Osteoblast (primary cell): ENCODE measurements at regions not wholly inside any gene's neighbourhood (a gene's known extent, or its start where the extent isn't known, plus 50 kb on each side); places are given as distances from the start of the nearest gene placed in this dataset.

Experiments
- DNase-seq: peaks from one replicate; pipeline ENCODE4 v3.0.0; 2011; ENCODE audit warnings: low spot score, mixed read lengths; ENCODE audit not compliant: insufficient read length; ENCODE audit errors: missing footprints
- H2AFZ ChIP-seq: 2 replicates; pipeline ENCODE4 v1.6.0; 2011; ENCODE audit warnings: mild to moderate bottlenecking, low read length
- H3K27ac ChIP-seq: 2 replicates; pipeline ENCODE4 v1.5.1; 2011; ENCODE audit warnings: mild to moderate bottlenecking, low read depth, low read length, moderate library complexity
- H3K27me3 ChIP-seq: 2 replicates; pipeline ENCODE4 v1.6.0; 2012; ENCODE audit warnings: mild to moderate bottlenecking, control low read depth, inconsistent platforms, low read length, moderate library complexity; ENCODE audit not compliant: insufficient read depth
- H3K36me3 ChIP-seq: 2 replicates; pipeline ENCODE4 v1.5.1; 2011; ENCODE audit warnings: mild to moderate bottlenecking, low read length, control low read depth, moderate library complexity; ENCODE audit not compliant: insufficient read depth
- H3K4me1 ChIP-seq: 2 replicates; pipeline ENCODE4 v1.5.1; 2011; ENCODE audit warnings: mild to moderate bottlenecking, low read length, control low read depth, moderate library complexity; ENCODE audit not compliant: insufficient read depth
- H3K4me2 ChIP-seq: 2 replicates; pipeline ENCODE4 v1.6.0; 2011; ENCODE audit warnings: mild to moderate bottlenecking, low read length; ENCODE audit not compliant: insufficient read depth
- H3K4me3 ChIP-seq: fragments of 200-600 bp; sonication (generic); 3 replicates; pipeline ENCODE4 v1.5.1; 2012; ENCODE audit warnings: mild to moderate bottlenecking, low read length, inconsistent platforms; ENCODE audit not compliant: insufficient read depth
- H3K79me2 ChIP-seq: 2 replicates; pipeline ENCODE4 v1.6.0; 2012; ENCODE audit warnings: mild to moderate bottlenecking, low read length, control low read depth, inconsistent platforms; ENCODE audit not compliant: insufficient read depth
- H3K9me3 ChIP-seq: 2 replicates; pipeline ENCODE4 v1.5.1; 2011; ENCODE audit warnings: low read depth, low read length, control low read depth
- H4K20me1 ChIP-seq: 2 replicates; pipeline ENCODE4 v1.6.0; 2012; ENCODE audit warnings: mild to moderate bottlenecking, low read length, control low read depth; ENCODE audit not compliant: insufficient read depth
- TF ChIP-seq, protein P1 (sequence below): IDR thresholded peaks from 2 replicates; pipeline ENCODE4 v1.5.1; 2011; ENCODE audit warnings: mild to moderate bottlenecking, low read depth, low read length, moderate library complexity; ENCODE audit errors: extremely low read depth

DNA sequence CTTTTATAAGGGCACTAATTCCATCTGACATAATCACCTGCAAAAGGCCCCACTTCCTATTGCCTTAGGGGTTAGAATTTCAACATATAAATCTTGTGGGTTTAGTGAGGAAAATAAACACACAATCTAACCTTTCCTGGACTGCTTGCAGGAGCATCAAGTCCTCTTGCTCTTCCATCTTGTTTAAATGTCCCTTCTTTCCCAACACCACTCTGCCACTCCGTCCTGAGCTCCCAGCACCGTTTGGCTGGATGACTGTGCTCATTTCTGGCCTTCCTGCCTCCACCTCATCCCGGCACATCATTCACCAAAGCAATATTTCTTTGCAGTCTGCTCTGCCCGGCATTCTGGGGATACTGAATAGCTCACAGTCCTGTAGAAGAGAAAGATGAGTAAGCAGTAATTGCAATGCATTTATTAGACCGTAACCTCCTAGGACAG lies 247.8 kb downstream of the BCL2 start:
- Histone ChIP-seq H3K27me3 (no peaks in the 10 kb centered on the region), H3K27ac (no peak overlapping the region), H3K9me3 (no peaks in the 10 kb centered on the region), H3K4me2 (no peak overlapping the region), H3K79me2 (no peaks in the 10 kb centered on the region), H3K4me3 (no peak overlapping the region), H3K4me1 (peaks cover 7% of the 10 kb centered on the region), H3K36me3 (no peaks in the 10 kb centered on the region), H2AFZ (no peak overlapping the region), H4K20me1 (no peaks in the 10 kb centered on the region)
- DNase-seq: no peak
- TF ChIP-seq, protein P1, sequence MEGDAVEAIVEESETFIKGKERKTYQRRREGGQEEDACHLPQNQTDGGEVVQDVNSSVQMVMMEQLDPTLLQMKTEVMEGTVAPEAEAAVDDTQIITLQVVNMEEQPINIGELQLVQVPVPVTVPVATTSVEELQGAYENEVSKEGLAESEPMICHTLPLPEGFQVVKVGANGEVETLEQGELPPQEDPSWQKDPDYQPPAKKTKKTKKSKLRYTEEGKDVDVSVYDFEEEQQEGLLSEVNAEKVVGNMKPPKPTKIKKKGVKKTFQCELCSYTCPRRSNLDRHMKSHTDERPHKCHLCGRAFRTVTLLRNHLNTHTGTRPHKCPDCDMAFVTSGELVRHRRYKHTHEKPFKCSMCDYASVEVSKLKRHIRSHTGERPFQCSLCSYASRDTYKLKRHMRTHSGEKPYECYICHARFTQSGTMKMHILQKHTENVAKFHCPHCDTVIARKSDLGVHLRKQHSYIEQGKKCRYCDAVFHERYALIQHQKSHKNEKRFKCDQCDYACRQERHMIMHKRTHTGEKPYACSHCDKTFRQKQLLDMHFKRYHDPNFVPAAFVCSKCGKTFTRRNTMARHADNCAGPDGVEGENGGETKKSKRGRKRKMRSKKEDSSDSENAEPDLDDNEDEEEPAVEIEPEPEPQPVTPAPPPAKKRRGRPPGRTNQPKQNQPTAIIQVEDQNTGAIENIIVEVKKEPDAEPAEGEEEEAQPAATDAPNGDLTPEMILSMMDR: no peak

DNA sequence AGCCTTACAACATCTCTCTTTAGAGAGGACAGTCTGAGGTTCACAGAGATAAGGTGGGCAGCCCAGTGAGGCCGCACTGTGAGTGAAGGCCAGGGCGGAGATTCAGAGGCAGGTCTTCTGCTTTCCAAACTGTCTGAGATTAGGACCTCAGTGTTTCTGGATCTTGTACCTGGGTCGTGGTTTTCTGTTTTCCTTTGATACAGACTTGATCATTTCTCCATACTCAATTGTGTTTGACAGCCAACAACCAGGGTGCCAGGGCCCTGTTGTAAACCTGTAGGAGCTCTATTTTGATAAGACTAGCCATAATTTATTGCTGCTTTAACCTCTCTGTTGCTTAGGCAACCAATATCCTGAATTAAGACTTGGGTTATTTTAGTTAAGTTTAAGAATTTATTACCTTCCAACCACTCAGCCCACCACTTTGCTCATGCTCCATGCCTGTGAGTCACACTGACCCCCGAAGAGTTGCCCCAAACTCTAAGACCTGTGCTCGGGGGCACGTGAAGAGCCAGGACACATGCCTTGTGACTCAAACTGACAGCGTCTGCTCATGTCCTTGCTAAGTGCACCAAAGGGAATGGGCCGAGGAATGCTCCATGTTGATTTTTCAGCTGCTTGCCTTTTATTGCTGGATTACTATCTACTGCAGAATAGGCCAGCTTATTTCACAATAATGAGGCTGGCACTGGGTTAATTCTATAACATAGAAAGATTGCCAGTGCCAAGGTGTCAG lies 248.6 kb downstream of the BCL2 start:
- DNase-seq: no peak
- no peaks in the 10 kb centered on the region for H3K36me3 ChIP-seq
- H2AFZ ChIP-seq: no peak overlapping the region
- no peak overlapping the region for H3K27ac ChIP-seq
- no peaks in the 10 kb centered on the region for H3K9me3 ChIP-seq
- H3K4me2 ChIP-seq: no peak overlapping the region
- H3K4me1 ChIP-seq: peaks cover 7% of the 10 kb centered on the region
- TF ChIP-seq, protein P1: no peak
- H3K4me3 ChIP-seq: no peak overlapping the region
- peaks cover 5% of the 10 kb centered on the region for H3K27me3 ChIP-seq
- H3K79me2 ChIP-seq: no peaks in the 10 kb centered on the region
- H4K20me1 ChIP-seq: no peaks in the 10 kb centered on the region

DNA sequence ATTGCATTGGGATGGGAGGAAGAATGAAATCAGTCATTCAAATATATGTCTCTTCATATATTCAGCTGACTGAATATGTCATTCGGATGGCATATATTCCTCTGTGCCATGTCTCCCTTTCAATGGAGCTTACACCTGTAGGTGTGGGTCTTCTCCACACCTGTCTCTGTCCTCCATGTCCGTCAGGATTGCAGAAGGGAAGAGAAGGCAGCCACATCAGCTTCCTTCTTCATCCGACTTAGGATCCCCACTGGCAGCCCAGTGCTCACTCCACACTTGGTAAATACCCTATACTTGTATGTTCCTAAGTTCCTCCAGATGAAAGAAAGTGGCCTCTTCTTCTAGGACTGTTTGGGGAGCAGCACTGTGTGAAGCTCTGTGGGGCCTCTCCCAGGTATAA lies 250.1 kb downstream of the BCL2 start:
- H3K9me3 ChIP-seq: no peaks in the 10 kb centered on the region
- no peaks in the 10 kb centered on the region for H3K4me1 ChIP-seq
- DNase-seq: no peak
- no peaks in the 10 kb centered on the region for H3K79me2 ChIP-seq
- no peak overlapping the region for H3K27ac ChIP-seq
- peaks cover 10% of the 10 kb centered on the region for H3K27me3 ChIP-seq
- H3K4me3 ChIP-seq: no peak overlapping the region
- no peaks in the 10 kb centered on the region for H4K20me1 ChIP-seq
- TF ChIP-seq, protein P1: no peak
- H3K36me3 ChIP-seq: no peaks in the 10 kb centered on the region
- H3K4me2 ChIP-seq: no peak overlapping the region
- H2AFZ ChIP-seq: no peak overlapping the region

DNA sequence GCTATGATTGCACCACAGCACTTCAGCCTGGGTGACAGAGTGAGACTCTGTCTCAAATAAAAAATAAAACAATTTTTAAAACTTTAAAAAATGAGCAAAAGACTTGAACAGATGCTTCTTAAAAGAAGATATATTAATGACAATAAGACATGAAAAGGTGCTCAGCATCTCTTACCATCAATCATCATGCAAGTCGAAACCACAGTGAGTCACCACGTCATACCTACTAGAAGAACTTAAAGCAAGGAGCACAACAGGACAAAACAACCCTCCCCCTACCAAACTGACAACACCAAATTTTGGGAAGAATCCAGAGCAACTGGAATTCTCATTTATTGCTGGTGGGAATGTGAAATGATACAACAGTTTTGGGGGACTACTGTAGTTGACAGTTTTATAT lies 251.6 kb downstream of the BCL2 start:
- no peaks in the 10 kb centered on the region for H3K9me3 ChIP-seq
- no peak overlapping the region for H2AFZ ChIP-seq

More for the DNA sequence above, 251.6 kb downstream of the BCL2 start:
- Histone ChIP-seq H4K20me1 (no peaks in the 10 kb centered on the region), H3K27ac (no peak overlapping the region), H3K4me3 (no peak overlapping the region), H3K79me2 (no peaks in the 10 kb centered on the region), H3K4me1 (no peaks in the 10 kb centered on the region), H3K36me3 (no peaks in the 10 kb centered on the region), H3K4me2 (no peak overlapping the region), H3K27me3 (peaks cover 10% of the 10 kb centered on the region)
- TF ChIP-seq, protein P1: no peak
- no peak for DNase-seq
